HG03571 (cell line): ENCODE measurements at regions not wholly inside any gene's neighbourhood (a gene's known extent, or its start where the extent isn't known, plus 50 kb on each side); places are given as distances from the start of the nearest gene placed in this dataset.

Experiments
- ATAC-seq: cut with Tn5 transposase; IDR thresholded peaks from one replicate; pipeline ENCODE4 v1.9.1; 2021; ENCODE audit not compliant: unreplicated experiment

DNA sequence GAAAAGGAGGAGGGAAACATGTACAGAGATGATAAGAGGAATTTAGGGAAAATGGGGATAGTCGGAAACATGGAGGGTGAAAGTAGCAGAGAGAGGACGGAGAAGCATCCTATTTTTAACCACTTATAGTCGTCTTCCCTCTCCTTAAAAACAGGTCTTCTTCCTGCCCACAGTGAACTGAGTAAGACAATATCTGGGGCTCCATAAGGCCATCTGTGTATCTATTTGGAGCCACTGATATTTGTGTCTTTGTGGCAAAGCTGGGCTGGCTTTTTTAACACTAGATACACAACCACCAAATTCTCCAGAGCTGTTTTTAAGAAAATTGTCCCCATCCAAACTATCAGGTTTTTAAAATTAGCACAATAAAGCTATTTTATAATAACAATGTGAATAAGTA, 109.5 kb upstream of the RAP1B start:
- no peak for ATAC-seq

DNA sequence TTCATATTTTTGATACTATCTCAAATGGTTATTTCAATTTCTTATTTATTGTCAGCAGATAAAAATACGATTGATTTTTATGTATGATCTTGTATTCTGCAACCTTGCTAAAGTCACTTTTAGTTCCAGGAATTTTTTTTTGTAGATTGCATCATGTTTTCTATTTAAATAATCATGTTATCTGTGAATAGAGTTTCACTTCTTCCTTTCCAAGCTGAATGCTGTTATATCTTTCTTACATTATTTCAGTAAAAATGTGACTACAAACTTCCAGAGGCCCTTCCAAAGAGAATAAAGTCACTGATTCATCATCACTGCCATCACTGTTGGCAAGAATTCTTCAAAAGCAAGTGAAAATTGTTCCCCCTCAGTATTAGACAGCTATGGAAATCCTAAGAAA, 104.7 kb upstream of the RAP1B start:
- ATAC-seq, result no peak

DNA sequence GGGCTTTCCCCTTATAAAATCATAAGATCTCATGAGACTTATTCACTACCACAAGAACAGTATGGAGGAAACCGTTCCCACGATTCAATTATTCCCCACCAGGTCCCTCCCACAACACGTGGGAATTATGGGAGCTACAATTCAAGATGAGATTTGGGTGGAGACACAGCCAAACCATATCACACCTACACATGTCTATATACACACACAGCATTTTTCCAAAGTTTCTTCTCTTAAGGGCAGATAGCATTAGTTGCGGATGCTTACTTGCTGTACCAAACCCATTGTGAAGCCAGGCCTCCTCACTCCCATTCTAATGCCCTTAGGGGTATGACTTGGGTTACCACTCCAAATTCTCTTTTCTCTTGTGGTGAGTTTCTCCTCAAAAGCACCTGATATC, 104.1 kb upstream of the RAP1B start:
- no peak for ATAC-seq

DNA sequence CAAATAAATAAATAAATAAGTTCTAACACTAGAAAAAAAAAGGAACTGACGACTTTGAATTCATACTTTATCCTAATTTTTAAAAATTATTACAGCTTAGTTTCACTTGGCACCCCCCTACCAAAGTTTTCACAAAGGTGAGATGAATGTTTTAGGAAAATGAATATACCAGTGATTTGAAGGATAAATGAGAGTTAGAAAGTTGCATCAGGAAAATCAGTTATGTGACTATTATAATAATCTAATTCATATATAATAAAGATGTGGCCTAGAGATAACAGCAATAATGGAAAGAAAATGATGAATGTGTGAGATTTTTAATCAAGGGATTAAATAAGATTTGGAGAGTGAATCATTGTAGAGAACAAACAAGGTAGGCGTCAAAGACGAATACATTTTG, 103.0 kb upstream of the RAP1B start:
- ATAC-seq, result no peak

DNA sequence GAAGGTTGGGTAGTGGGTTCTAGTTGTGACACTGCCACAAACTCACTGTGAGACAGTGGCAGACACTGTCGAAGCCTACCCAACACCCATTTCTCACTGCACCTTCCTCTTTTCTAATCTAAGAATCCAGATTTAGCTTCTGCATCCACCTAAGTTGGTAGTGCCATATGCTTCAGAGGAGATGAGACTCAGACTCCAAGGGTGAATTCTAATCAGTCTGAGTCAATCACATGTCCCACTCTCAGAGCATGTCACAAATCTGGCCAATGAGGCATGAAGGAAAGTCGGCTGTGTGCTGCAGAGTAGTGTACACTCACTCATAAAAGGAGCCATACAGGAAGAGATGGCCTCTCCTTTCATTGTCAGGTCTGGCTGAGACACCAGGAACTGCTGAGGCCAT, 102.1 kb upstream of the RAP1B start:
- no peak for ATAC-seq

DNA sequence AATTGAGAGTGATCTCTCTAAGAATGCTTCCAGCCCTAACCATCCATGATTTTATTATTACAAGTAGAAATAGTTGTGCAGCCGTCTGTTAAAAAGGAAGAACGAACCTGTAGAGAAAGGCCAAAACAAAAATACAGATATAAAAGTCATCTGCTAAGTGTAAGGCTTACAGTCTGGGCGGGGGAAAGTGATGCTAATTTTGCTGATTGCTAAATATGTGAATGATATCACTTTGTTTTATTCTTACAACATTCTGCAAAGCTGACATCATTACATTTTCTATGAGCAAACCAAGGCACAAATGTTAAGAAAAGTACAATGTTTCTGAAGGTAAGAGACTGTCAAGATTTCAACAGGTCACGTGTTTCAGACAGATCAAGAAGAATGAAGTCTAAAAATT, 101.5 kb upstream of the RAP1B start:
- ATAC-seq, result no peak

DNA sequence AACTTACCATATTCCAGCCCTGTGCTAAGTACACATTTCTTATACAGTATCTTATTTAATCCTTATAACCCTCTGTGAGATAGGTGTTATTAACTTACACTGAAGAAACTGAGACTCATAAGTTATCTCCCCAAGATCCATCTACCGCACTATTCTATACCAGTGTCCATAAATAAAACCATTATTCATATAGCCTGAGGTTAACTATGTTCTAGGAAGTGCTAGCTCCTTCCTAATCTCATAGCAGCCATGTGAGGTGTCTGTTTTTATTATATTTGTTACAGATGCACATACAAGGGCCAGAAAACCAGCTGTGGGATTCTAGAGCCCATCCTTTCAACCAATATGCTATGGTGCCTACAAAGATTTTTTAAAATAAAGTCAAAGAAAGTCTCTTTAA, 100.3 kb upstream of the RAP1B start:
- no peak for ATAC-seq

DNA sequence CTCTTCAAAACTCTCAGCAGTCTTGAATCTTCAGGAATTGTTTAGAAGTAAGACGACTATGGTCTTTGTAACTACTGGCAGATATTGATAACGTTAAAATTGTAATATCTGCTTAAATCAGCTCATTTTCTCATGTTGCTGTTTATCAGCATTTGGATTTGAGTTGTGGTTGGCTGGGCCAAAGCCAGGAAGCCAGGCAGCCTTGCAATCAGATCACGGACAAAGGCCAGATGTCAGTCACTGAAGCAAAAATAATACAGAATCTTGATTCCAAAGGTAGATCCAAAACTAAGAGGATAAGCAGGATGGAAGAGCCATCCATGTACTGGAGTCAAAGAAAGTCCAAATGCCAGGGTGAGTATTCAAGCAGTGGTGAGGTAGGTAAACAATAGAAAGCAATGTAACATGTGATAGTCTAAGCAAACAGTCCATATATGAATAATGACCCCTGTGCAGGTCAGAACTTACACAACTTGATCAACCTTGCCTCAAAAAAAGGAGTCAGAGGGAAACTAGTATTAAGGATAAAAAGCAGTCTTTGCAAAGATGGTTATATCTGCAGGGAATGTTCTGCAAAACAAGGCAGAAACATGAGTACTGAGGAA, 95.8 kb upstream of the RAP1B start:
- ATAC-seq, result no peak

DNA sequence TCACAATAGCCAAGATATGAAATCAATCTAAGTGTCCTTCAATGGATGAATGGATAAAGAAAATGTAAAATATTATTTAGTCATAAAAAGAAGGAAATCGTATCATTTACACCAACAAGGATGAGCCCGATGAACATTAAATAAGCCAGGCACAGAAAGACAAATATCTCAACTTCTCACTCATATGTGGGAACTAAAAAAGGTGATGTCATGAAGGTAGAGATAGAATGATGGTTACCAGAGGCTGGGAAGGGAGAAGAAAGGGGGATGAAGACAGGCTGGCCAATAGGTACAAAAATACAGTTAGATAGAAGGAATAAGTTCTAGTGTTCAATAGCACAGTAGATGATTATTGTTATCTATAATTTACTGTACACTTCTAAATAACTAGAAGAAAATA, 94.9 kb upstream of the RAP1B start:
- ATAC-seq, result no peak

DNA sequence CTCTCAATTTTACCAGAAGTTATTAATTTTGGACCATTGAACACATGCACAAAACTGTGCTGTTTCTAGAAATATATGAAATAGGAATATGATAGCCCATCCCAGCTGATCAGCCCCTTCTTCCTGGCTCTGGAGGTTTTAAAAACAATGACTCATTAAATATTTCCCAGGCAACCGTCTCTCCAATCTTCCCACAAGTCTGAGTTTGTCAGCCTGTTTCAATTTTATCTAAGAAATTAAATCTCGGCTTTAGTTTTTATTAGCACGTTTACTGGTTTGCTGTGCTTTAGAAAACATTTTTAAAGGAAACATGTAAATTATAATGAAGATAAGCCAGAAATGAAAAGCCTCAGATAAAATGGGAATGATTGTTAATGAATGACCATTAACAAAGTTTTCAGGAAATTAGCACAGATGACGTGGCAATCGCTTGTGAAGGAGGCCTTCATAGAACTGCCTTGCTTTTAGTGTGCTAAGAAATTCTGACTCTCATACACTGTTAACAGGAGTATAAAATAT, 89.3 kb upstream of the RAP1B start:
- ATAC-seq, result no peak

DNA sequence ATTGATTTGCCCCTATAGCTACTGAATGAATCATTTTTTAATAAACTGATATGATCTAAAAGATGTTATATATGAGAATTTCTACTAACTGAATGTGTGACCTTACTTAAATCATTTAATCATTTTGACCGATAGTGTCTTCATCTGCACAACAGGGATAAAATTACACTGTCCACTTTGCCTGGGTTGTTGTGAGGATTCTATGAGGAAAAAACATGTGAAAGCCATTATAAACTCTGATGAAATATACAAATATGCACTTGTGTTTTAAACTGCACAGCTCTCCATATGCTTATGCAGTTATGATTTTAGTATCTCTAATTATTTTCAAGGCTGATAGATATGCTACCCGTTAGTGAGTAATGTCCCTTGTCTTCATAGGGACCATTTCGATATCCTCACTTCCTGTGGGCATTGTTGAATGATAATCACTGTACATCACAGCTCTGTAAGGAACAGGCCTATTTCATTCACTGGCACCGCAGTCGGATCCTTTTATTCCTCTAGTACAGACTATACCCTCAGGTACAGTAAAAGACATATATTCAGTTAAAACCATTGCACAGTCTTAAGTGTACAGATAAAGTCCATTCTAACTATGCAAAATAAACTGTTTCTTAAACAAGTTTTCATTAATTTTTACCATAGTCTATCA, 88.7 kb upstream of the RAP1B start:
- no peak for ATAC-seq

DNA sequence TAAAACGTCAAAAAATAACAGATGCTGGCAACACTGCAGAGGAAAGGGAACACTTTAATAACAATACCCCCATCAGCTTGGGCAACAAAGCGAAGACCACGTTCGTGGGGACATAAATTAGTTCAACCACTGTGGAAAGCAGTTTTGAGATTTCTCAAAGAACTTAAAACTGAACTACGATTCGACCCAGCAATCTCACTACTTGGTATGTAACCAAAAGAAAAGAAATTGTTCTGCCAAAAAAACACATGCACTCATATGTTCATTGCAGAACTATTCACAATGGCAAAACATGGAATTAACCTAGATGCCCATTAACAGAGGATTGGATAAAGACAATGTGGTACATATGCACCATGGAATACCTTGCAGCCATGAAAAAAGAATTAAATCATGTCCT, 81.2 kb upstream of the RAP1B start:
- no peak for ATAC-seq

DNA sequence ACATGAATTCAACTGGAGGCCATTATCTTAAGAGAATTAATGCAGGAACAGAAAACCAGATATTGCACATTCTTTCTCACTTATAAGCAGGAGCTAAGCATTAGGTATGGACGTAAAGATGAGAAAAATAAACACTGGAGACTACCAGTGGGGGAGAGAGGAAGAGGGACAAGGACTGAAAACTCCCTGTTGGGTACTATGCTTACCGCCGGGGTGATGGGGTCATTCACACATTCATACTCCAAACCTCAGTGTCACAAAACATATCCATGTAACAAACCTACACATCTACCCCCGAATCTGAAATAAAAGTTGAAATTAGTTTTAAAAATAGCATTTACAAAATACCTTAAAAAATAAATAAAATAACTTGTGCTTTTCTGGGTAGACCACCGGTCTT, 80.8 kb upstream of the RAP1B start:
- ATAC-seq, result no peak

DNA sequence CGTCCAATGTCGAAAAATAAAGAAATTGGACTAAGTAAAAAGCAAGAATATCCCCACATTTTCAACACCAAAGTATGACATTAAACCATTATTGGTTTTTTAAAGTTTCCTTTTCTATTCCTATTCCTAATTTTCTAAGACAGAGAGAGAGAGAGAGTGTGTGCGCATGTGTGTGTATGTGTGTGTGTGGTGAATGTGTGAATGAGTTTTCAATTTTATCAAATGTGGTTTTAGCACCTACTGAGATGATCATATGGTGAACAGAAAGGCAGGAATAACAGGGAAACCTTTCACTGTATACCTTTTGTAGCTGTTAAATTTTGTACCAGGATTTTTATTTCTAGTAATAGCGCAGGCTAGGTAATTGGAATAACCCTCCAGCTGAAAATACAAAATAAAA, 80.4 kb upstream of the RAP1B start:
- no peak for ATAC-seq

DNA sequence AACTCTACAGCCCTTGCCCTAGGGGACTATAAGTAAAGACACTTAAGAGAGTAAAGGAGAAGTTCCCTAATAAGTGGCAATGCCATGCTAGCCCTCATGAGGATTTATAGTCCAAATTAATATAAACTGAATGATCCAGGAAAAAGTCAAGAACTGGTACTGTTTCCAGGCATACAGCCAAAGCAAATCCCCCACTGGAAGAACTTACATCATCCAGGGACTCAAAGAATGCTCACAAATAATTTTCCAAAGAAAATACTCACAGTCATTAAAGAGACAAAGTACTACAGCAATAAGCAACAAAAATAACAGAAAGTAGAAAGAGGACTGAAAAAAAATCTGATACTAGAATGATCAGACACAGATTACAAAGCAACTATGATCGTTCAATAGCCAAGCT, 79.7 kb upstream of the RAP1B start:
- no peak for ATAC-seq

DNA sequence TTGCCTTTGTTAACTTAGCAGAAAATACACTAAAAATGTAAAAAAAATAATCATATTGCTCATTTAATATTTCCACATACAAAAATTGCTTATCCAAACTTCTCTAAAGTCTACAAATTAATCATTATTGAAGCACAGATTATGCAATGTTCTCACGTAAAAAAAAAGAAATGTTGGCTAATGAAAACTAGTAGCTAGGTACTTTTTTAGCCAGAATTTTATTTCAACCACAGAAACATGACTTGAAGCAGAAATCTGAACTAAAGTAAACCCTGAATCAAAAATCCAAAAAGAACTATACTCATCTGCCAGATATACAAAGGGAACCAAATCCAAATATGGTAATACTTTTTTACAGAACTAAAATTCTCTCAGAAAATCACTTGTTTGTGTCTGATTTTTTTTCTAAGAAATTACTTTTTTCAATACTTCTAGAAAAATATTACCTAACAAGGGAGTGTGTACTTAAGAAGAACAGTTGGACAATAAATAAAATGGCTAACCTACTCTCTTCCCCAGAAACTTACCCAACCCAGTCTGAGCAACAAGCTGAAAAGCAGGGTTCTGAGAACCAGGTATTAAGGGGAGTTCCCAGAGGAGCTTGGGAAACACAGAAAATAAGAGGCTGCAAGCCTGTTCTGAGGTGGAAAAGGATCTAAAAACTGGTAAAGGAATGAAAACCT, 78.4 kb upstream of the RAP1B start:
- no peak for ATAC-seq

DNA sequence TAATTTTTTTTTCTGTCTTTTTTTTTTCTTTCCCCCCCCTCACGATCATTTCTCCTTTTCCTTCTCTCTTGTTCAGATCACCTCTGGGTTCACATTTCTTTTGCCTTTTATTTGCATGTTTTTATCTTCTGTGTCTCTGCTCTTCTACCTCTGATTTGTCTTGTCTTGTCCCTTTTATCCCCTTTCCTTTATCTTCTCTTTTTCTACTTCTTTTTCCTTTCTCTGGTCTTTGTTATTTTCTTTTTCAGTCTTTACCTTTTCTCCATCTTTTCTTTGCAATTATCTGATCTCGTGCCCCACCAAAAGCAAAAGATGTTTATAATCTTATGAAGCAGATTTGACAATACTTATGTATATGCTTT, 77.8 kb upstream of the RAP1B start:
- ATAC-seq, result no peak

DNA sequence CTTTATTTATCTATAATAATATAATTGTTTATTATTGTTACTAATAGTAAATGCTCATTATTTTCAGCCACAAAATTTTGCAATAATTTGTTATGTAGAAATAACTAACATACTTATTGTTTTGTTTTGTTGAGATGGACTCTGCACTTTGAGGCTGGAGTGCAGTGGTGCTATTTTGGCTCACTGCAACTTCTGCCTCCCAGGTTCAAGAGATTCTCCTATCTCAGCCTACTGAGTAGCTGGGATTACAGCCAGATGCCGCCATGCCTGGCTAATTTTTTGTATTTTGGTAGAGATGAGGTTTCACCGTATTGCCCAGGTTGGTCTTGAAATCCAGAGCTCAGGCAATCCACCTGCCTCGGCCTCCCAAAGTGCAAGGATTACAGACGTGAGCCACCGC, 76.6 kb upstream of the RAP1B start:
- no peak for ATAC-seq

DNA sequence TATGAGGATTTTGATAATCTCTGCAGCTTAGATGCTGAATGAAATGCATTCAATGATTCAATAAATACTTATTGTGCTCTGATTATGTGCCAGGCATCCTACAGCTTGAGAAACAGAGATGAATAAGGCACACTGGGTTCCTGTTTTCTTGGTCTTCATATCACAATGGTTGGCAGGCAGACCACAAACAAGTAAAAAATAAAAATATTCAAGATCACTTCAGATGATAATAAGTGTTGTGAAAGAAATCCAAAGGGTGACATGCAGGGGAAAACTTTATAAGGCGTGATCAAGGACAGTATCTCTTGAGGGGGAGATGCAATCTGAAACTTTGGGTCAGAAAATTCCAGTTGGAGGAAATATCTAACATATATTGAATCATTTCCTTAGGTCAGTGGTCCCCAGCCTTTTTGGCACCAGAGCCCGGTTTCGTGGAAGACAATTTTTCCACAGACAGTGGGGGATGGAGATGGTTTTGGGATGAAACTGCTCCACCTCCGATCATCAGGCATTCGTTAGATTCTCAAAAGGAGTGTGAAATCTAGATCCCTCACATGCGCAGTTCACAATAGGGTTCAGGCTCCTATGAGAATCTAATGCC, 73.7 kb upstream of the RAP1B start:
- no peak for ATAC-seq

DNA sequence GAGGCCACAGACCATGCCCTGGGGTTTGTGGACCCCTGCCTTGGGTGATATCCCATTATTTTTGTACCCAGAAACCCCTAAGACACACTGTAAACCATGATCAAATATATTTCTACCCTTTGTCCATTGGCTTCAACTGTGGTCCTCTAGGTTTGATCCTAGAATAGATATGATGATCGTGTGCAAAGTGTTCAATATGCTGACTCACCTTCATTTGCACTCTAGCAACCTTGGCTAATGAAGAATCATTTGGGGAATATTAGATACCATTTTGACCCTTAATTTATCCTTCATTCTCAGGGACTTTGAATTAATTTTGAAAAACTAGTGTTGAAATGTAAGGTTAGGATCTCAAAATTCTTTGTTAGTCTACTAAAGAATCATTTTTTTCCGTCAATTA, 73.1 kb upstream of the RAP1B start:
- ATAC-seq, result no peak

DNA sequence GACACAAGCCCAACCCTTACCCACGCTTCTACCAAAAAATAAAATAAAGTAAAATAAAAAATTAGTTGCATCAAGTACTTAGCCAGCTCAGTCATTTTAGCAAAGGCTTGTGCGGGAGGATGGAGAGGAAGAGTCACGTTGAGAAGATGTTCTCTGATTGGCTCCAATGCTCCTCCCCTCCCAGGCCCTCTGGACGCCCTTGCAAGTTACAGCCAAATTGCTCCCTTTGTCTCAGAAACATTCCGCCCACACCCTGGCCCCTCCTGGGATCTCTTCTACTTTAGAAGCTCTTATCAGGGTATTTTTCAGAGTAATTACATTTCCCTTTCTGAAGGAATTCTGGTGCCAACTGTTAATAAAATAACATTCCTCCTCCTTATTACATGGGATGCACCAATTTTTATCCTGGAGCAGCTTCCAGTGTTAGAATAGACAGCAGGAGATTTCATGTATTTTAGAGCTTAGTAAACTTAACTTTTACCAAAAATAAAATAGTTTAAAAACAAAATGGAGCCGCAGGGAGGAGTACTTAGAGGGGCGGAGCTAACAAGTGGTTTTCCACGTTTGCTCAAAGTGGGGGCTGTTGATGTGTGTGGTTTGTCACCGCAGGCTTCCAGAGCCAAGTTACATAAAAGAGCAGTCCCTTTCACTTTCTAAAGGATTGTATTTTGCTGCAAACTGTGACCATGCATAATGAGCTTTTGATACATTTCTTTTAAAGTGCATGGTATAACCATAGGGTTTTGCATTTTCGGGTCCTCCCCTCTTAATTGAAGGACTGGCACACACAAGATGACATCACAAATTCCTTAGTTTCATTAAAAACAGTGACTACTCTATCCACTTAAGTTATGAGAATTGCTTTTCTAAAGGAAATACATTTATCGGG, 71.7 kb upstream of the RAP1B start:
- ATAC-seq, result no peak
